Urinary bladder (tissue), 3 donors: ENCODE measurements at regions not wholly inside any gene's neighbourhood (a gene's known extent, or its start where the extent isn't known, plus 50 kb on each side); places are given as distances from the start of the nearest gene placed in this dataset.
"Not testable (repeated sequence)": the region's sequence is repeated elsewhere in the genome, so short reads cannot be mapped to it uniquely, and the experiment has no call there.

Source experiments
- DNase-seq: peaks from one replicate; pipeline ENCODE4 v3.0.0-alpha.2; 2015; ENCODE audit errors: extremely low spot score
- H3K27ac ChIP-seq: one replicate; pipeline ENCODE4 v1.5.1; 2013; ENCODE audit warnings: low read depth, mild to moderate bottlenecking, moderate library complexity
- H3K36me3 ChIP-seq: one replicate; pipeline ENCODE4 v1.6.1; 2013; ENCODE audit warnings: mild to moderate bottlenecking, moderate library complexity; ENCODE audit not compliant: insufficient read depth
- H3K4me1 ChIP-seq: one replicate; pipeline ENCODE4 v1.6.1; 2013; ENCODE audit warnings: mild to moderate bottlenecking, moderate library complexity; ENCODE audit not compliant: insufficient read depth
- H3K4me3 ChIP-seq: one replicate; pipeline ENCODE4 v1.5.1; 2013; ENCODE audit warnings: low read depth, low read length
- WGBS: extraction: QIAGEN DNeasy Blood & Tissue Kit; methylation state at CpG from one replicate; pipeline ENCODE4 v1.1.7; 2013; 5-methylcytosine and 5-hydroxymethylcytosine counted together
- donor health status: healthy with polysubstance abuse.
- donor health status: healthy.

- no peak overlapping the region for H3K27ac ChIP-seq
- no peaks in the 10 kb centered on the region for H3K4me1 ChIP-seq
- no peak overlapping the region for H3K4me3 ChIP-seq
- no peak for DNase-seq
- 74% methylated on average over 7 of the region's 7 CpGs for WGBS
- no peaks in the 10 kb centered on the region for H3K36me3 ChIP-seq
Measured at GRCh38 chr2:234252772-234253171, 202.3 kb downstream of the SPP2 start.

DNA sequence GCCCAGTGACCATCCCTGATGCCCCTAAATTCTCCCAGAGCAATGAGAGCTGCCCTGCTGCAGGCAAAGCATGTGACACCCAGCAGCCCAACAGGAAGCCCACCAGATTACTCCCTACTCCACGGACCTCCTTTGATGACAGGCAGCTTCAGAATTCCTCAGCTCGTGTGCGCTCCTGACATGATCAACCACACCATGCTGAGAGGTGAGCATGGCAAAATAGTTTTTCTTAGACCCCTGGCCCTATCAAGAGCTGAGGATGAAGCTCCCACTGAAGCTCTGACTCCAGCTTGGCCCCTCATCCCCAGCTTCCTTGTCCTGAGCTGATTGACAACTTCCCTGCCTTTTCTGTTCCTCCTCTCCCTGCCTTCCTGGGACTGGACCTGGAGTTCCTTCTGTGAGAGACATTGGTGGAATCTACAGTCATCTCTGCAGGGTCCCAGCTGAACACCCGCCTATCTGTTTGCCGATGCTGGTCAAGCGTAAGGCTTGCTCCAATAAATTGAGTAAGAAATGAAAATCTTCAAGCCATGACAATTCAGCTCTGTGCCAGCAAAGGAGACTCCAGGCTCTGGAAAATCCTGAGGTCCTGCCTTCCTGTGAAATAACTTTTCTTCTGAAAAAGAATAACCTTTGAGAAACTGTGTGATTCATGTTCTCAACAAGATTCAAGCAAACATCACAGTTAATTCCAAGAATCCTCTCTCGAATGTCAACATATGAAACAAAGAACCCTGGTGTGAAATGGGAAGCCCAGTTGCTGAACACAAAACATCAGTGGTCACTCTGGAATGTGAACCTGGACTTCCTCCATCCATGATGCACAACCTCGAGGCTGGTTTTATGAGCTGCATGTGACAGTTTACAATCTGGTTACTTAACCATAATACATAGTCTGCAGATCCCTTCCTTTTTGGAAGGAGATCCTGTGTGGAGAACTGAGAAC lies 201.1 kb downstream of the SPP2 start:
- WGBS = 53% methylated on average over 8 of the region's 8 CpGs
- Histone ChIP-seq H3K36me3 (no peaks in the 10 kb centered on the region), H3K4me1 (no peaks in the 10 kb centered on the region), H3K27ac (no peak overlapping the region), H3K4me3 (no peak overlapping the region)
- no peak for DNase-seq

DNA sequence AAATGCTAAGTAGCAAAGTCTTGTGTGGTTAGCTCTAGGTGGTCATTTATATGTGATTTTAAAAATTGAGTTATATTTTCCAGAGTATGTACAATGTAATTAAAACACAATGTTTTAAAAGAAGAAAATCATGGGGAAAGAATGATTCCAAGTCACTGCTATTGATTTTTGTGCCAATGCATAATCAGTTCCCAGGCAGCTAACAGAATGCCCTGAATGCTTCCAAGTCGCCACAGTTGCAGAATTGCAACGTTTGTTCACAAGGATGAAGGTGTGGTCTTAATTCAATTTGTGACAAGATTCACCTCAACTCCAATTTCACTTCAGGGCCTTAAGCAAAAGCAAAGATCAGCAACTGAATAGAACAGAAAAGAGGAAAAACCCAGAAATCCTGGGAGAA lies 200.4 kb downstream of the SPP2 start:
- no peak overlapping the region for H3K27ac ChIP-seq
- no peaks in the 10 kb centered on the region for H3K4me1 ChIP-seq
- H3K36me3 ChIP-seq = no peaks in the 10 kb centered on the region
- DNase-seq = no peak
- H3K4me3 ChIP-seq = no peak overlapping the region
- 68% methylated on average over 2 of the region's 2 CpGs for WGBS

DNA sequence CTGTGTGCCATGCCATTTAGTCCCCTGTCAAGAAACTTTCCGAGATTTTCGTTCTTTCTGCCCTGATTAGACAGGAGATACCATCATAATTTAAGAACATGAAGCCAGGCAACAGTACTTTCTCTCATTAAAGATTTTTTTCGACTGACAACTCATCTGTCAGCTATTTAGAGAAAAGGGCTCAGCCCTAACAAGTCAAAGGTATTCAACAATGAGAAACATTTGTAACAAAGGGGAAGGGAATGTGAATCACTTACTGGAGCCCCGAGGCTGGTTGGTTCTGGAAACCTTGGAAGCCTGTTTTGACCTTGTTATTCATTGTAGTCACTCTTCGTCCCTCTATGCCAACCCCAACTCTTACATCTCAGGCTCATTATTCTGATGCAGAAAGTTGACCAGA lies 199.4 kb downstream of the SPP2 start:
- 80% methylated on average over 5 of the region's 5 CpGs for WGBS

DNA sequence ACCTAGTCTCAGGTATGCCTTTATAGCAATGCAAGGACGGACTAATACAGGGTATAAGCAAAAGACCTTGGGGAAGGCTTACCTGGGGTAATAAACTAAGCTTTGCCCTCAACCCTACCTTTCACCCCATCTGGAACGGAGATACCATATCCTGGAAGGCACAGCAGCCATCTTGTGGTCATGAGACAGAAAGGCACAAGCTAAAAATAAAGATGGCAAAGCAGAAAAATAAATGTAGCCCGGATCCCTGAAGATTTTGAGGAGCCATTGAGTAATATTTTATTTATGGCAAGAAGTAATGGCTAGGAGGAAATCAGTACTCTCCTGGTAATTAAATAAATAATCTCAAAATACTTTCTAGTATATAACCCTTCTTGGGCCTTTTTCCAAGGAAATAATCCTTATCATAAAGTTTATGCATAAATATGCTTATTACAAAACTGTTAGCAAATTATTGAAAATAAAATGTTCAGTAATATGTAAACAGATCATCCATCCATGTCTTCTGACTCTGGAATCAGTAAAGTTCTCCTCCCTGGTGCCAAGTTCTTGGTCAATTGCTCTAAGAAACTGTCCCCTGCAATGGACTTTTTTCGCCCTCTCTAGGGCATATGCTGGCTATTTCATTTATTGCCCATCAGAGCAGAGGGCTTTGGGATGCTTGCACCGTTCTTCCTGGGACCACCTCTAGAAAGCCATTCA lies 198.7 kb downstream of the SPP2 start:
- no peaks in the 10 kb centered on the region for H3K4me1 ChIP-seq
- 81% methylated on average over 5 of the region's 5 CpGs for WGBS

More for the DNA sequence above, 199.4 kb downstream of the SPP2 start:
- Histone ChIP-seq H3K36me3 (no peaks in the 10 kb centered on the region), H3K4me1 (no peaks in the 10 kb centered on the region), H3K27ac (no peak overlapping the region), H3K4me3 (no peak overlapping the region)
- DNase-seq = no peak

DNA sequence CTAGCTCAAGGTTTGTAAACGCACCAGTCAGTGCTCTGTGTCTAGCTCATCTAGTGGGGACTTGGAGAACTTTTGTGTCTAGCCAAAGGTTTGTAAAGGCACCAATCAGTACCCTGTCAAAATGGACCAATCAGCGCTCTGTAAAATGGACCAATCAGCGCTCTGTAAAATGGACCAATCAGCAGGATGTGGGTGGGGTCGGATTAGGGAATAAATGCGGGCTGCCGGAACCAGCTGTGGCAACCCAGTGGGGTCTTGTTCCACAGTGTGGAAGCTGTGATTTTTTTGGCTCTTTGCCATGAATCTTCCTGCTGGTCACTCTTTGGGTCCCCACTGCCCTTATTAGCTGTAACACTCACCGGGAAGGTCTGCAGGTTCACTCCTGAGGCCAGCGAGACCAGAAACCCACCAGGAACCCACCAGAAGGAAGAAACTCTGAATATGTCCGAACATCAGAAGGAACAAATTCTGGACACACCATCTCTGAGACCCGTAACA lies 197.8 kb downstream of the SPP2 start:
- not testable (repeated sequence) for DNase-seq, H3K4me1 ChIP-seq, H3K4me3 ChIP-seq, H3K27ac ChIP-seq, H3K36me3 ChIP-seq
- WGBS = 96% methylated on average over 10 of the region's 10 CpGs

More for the DNA sequence above, 198.7 kb downstream of the SPP2 start:
- H3K27ac ChIP-seq = no peak overlapping the region
- no peaks in the 10 kb centered on the region for H3K36me3 ChIP-seq
- H3K4me3 ChIP-seq = no peak overlapping the region
- DNase-seq = no peak

- Histone ChIP-seq H3K4me3 (no peak overlapping the region), H3K27ac (no peak overlapping the region), H3K36me3 (no peaks in the 10 kb centered on the region), H3K4me1 (no peaks in the 10 kb centered on the region)
- DNase-seq = no peak
- 96% methylated on average over 42 of the region's 42 CpGs for WGBS
Measured at GRCh38 chr2:234247453-234248180, 197.1 kb downstream of the SPP2 start.

- Histone ChIP-seq H3K4me3 (no peak overlapping the region), H3K36me3 (no peaks in the 10 kb centered on the region), H3K4me1 (no peaks in the 10 kb centered on the region), H3K27ac (no peak overlapping the region)
- 56% methylated on average over 5 of the region's 5 CpGs for WGBS
- DNase-seq = no peak
Measured at GRCh38 chr2:234245945-234246344, 195.4 kb downstream of the SPP2 start.

GRCh38 chr2:234243871-234244565 lies 193.5 kb downstream of the SPP2 start:
- DNase-seq = no peak
- H3K36me3 ChIP-seq = no peaks in the 10 kb centered on the region
- H3K4me3 ChIP-seq = no peak overlapping the region
- WGBS = 60% methylated on average over 2 of the region's 2 CpGs
- H3K27ac ChIP-seq = peak overlapping the region; percentile 50
- H3K4me1 ChIP-seq = no peaks in the 10 kb centered on the region

GRCh38 chr2:234242459-234242836 lies 191.9 kb downstream of the SPP2 start:
- DNase-seq = no peak
- 52% methylated on average over 3 of the region's 3 CpGs for WGBS
- no peak overlapping the region for H3K27ac ChIP-seq
- H3K4me1 ChIP-seq = no peaks in the 10 kb centered on the region
- H3K4me3 ChIP-seq = no peak overlapping the region
- no peaks in the 10 kb centered on the region for H3K36me3 ChIP-seq

DNA sequence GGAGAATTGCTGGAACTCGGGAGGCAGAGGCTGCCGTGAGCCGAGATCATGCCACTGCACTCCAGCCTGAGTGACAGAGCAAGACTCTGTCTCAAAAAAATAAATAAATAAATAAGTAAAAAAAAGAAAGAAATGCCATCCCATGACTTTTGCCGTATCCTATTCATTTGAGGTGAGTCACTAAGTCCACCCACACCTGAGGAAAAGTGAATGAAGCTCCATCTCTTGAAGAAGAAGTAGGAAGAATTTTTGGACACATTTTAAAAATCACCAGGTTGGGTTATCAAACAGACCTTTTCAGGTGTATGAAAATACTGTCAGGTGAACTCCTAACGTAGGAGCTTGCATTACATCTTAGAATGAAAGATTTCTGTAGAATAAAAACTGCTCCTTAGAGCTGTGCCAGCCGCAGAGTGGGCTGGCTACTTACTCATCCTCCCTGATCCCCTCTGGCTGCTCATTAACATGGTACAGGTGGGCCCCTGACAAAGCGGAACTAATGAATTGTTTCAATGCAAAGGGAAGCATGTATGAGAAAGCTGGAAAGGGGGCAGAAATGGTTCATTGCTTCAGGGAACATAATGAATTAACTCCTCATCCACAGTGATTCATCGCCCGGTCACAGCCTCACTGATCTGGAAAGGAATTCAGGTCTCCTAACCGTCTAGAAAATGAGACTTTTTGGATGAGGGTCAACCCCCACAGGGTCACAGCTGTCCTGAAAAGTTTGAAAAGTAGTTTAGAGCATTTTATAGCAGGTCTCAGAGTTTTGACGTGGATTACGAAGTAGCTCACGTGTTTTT lies 191.4 kb downstream of the SPP2 start:
- Histone ChIP-seq H3K4me3 (no peak overlapping the region), H3K4me1 (no peaks in the 10 kb centered on the region), H3K27ac (no peak overlapping the region), H3K36me3 (no peaks in the 10 kb centered on the region)
- DNase-seq = no peak
- 70% methylated on average over 13 of the region's 13 CpGs for WGBS

GRCh38 chr2:234240917-234241316 lies 190.4 kb downstream of the SPP2 start:
- Histone ChIP-seq H3K27ac (no peak overlapping the region), H3K4me3 (no peak overlapping the region)
- 71% methylated on average over 2 of the region's 2 CpGs for WGBS

More at GRCh38 chr2:234240917-234241316, 190.4 kb downstream of the SPP2 start:
- Histone ChIP-seq H3K36me3 (no peaks in the 10 kb centered on the region), H3K4me1 (no peaks in the 10 kb centered on the region)
- DNase-seq = no peak
